GM23248 (cell line): ENCODE measurements at regions not wholly inside any gene's neighbourhood (a gene's known extent, or its start where the extent isn't known, plus 50 kb on each side); places are given as distances from the start of the nearest gene placed in this dataset.

Source experiments
- EZH2 ChIP-seq: fragments of 200-600 bp; sonication (generic); IDR thresholded peaks from 2 replicates; pipeline ENCODE4 v1.6.1; 2018; ENCODE audit warnings: antibody characterized with exemption, mild to moderate bottlenecking; ENCODE audit not compliant: insufficient read depth, poor library complexity, severe bottlenecking
- EZH2phosphoT487 ChIP-seq: fragments of 200-600 bp; sonication (generic); IDR thresholded peaks from 2 replicates; pipeline ENCODE4 v1.6.1; 2018; ENCODE audit warnings: antibody characterized with exemption, moderate library complexity, mild to moderate bottlenecking, low read depth; ENCODE audit not compliant: insufficient read depth

DNA sequence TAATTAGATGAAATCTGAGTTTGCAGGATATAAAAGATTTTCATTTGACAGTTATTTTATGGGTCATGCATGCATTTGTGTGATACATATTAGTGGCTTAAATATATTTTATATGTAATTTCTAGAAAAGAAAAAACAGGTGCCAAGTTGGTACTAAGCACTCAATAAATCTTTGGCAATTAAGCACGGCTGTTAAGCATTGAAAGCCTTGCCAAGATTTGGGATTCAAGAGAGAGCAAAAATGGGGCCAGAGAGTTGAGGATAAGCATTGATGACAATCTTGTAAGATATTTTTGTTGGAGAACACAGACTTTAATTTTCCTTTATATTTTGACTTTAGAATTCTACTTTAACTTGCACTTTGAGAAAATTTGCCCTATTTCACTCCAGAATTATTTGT lies 249.8 kb upstream of the MAD2L1 start:
- no peak for TF ChIP-seq EZH2
- TF ChIP-seq EZH2phosphoT487: no peak
